Loucy (cell line): ENCODE measurements at regions not wholly inside any gene's neighbourhood (a gene's known extent, or its start where the extent isn't known, plus 50 kb on each side); places are given as distances from the start of the nearest gene placed in this dataset.

ENCODE experiments used
- H2AFZ ChIP-seq: fragments of 200-600 bp; sonication (generic); 2 replicates; pipeline ENCODE4 v1.6.0; 2016; ENCODE audit warnings: antibody characterized with exemption, mild to moderate bottlenecking, low read length, moderate library complexity
- H3F3A ChIP-seq: fragments of 200-600 bp; 2 replicates; pipeline ENCODE4 v1.6.0; 2016; ENCODE audit warnings: antibody characterized with exemption, low read depth, mild to moderate bottlenecking
- H3K27me3 ChIP-seq: fragments of 200-600 bp; sonication (generic); 2 replicates; pipeline ENCODE4 v1.6.1; 2014; ENCODE audit warnings: low read length, mild to moderate bottlenecking; ENCODE audit not compliant: insufficient read depth, poor library complexity, severe bottlenecking
- H3K36me3 ChIP-seq: fragments of 200-600 bp; sonication (generic); 2 replicates; pipeline ENCODE4 v1.6.1; 2016; ENCODE audit warnings: low read length; ENCODE audit not compliant: insufficient read depth
- H3K4me1 ChIP-seq: fragments of 200-600 bp; sonication (generic); 2 replicates; pipeline ENCODE4 v1.5.1; 2014; ENCODE audit warnings: low read length, mild to moderate bottlenecking; ENCODE audit not compliant: insufficient read depth, poor library complexity, severe bottlenecking
- H3K4me2 ChIP-seq: fragments of 200-600 bp; sonication (generic); 2 replicates; pipeline ENCODE4 v1.6.0; 2014; ENCODE audit warnings: antibody characterized with exemption, low read length, low read depth, mild to moderate bottlenecking; ENCODE audit not compliant: poor library complexity, severe bottlenecking
- H3K4me3 ChIP-seq: fragments of 200-600 bp; sonication (generic); 2 replicates; pipeline ENCODE4 v1.5.1; 2014; ENCODE audit warnings: low read length, mild to moderate bottlenecking, mixed read lengths; ENCODE audit not compliant: poor library complexity, severe bottlenecking
- H3K79me2 ChIP-seq: fragments of 200-600 bp; sonication (generic); 2 replicates; pipeline ENCODE4 v1.6.1; 2014; ENCODE audit warnings: low read length; ENCODE audit not compliant: insufficient read depth
- H3K9ac ChIP-seq: fragments of 200-600 bp; sonication (generic); 2 replicates; pipeline ENCODE4 v1.6.0; 2014; ENCODE audit warnings: mild to moderate bottlenecking, low read depth, low read length, moderate library complexity; ENCODE audit not compliant: poor library complexity, severe bottlenecking
- H3K9me2 ChIP-seq: fragments of 200-600 bp; sonication (generic); replicated peaks from 2 replicates; pipeline ENCODE4 v1.6.1; 2016; ENCODE audit warnings: low read depth, low read length, mixed read lengths
- H3K9me3 ChIP-seq: fragments of 200-600 bp; sonication (generic); 2 replicates; pipeline ENCODE4 v1.6.1; 2014; ENCODE audit warnings: mild to moderate bottlenecking, antibody characterized with exemption, low read length, low read depth; ENCODE audit not compliant: insufficient read depth
- H4K20me1 ChIP-seq: fragments of 200-600 bp; sonication (generic); 2 replicates; pipeline ENCODE4 v1.6.0; 2014; ENCODE audit warnings: antibody characterized with exemption, low read length, mild to moderate bottlenecking; ENCODE audit not compliant: insufficient read depth, poor library complexity, severe bottlenecking
- EZH2phosphoT487 ChIP-seq: fragments of 200-600 bp; IDR thresholded peaks from 2 replicates; pipeline ENCODE4 v1.6.1; 2018; ENCODE audit warnings: antibody characterized with exemption, mild to moderate bottlenecking, moderate library complexity, borderline replicate concordance
- TF ChIP-seq, protein P1 (sequence below): fragments of 200-600 bp; sonication (generic); conservative IDR thresholded peaks from 2 replicates; pipeline ENCODE4 v1.5.1; 2014; ENCODE audit warnings: mild to moderate bottlenecking, antibody characterized with exemption, low read length

DNA sequence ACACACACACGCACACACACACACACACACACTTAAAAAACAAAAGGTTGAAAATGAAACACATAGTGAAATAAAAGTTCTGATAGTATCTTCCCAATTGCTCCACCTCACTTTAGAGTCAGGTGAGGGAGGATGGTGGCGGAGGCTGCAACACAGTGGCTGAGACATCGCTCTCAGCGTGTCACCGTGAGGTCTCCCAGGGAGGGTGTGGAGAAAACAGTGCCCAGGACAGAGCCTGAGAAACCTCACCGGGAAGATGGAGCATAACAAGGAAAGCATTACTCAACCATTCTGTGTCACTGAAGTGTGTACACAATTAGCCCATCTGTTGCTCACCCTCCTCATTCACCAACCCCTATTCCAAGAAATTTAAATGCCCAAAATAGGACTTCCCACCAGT lies 111.4 kb upstream of the USP29 start:
- Histone ChIP-seq H3F3A (no peaks in the 10 kb centered on the region), H3K9me2 (no peaks in the 10 kb centered on the region), H3K4me3 (no peak overlapping the region), H3K9me3 (peaks cover 16% of the 10 kb centered on the region; the same call in 1 of the 2 replicates), H3K9ac (no peak overlapping the region), H2AFZ (no peak overlapping the region), H3K79me2 (no peaks in the 10 kb centered on the region), H3K4me2 (no peak overlapping the region), H3K27me3 (no peaks in the 10 kb centered on the region), H3K36me3 (no peaks in the 10 kb centered on the region), H3K4me1 (no peaks in the 10 kb centered on the region), H4K20me1 (no peaks in the 10 kb centered on the region)
- TF ChIP-seq, protein P1, sequence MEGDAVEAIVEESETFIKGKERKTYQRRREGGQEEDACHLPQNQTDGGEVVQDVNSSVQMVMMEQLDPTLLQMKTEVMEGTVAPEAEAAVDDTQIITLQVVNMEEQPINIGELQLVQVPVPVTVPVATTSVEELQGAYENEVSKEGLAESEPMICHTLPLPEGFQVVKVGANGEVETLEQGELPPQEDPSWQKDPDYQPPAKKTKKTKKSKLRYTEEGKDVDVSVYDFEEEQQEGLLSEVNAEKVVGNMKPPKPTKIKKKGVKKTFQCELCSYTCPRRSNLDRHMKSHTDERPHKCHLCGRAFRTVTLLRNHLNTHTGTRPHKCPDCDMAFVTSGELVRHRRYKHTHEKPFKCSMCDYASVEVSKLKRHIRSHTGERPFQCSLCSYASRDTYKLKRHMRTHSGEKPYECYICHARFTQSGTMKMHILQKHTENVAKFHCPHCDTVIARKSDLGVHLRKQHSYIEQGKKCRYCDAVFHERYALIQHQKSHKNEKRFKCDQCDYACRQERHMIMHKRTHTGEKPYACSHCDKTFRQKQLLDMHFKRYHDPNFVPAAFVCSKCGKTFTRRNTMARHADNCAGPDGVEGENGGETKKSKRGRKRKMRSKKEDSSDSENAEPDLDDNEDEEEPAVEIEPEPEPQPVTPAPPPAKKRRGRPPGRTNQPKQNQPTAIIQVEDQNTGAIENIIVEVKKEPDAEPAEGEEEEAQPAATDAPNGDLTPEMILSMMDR = no peak
- TF ChIP-seq EZH2phosphoT487 = no peak

DNA sequence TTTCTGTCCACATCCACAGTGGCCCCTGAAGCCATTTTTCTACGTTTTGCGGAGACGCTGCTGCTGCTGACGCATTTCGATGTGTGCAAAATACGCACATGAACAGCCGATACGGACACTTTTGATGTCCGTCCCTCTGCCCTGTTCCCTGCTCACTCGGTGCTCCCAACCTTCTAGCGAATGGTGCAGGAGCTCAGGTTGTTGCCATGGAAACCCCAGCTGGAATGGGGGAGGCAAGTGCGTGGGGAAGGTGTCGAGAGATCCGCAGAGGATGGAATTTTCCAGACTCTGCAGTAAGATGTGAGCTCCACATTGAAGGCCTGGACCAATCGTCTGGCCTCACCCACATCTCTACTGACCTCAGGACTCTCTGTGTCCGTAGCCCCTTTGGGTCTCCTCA lies 109.2 kb upstream of the USP29 start:
- no peaks in the 10 kb centered on the region for H4K20me1 ChIP-seq

DNA sequence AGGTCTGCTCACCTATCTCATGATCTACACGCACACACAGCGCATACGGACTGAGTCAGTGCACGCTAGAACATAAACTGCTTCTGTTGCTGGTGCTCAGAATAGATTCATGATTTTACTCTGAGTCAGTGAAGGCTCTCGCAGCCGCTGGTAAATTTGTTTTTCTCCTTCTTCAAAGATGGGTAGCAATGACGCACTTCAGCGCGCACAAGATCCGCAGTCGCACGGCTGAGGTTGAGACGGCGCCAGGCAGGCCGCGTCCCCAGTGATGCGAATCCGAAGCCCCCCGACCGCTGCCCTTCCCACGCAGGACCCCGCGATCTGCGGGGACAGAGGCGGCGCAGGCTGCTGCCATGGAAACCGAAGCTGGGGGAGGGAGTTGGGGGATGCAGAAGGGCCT lies 103.7 kb upstream of the USP29 start:
- Histone ChIP-seq H3F3A (no peaks in the 10 kb centered on the region), H2AFZ (no peak overlapping the region), H3K4me3 (no peak overlapping the region), H3K9me3 (peaks cover 17% of the 10 kb centered on the region; the same call in 1 of the 2 replicates), H4K20me1 (no peaks in the 10 kb centered on the region), H3K4me1 (no peaks in the 10 kb centered on the region), H3K4me2 (no peak overlapping the region), H3K36me3 (no peaks in the 10 kb centered on the region), H3K27me3 (no peaks in the 10 kb centered on the region), H3K79me2 (no peaks in the 10 kb centered on the region), H3K9ac (no peak overlapping the region), H3K9me2 (no peaks in the 10 kb centered on the region)
- TF ChIP-seq, protein P1 = no peak
- no peak for TF ChIP-seq EZH2phosphoT487

More for the DNA sequence above, 109.2 kb upstream of the USP29 start:
- H3K4me1 ChIP-seq = no peaks in the 10 kb centered on the region
- H3K9me2 ChIP-seq = no peaks in the 10 kb centered on the region
- H2AFZ ChIP-seq = no peak overlapping the region
- no peaks in the 10 kb centered on the region for H3F3A ChIP-seq
- H3K9ac ChIP-seq = no peak overlapping the region
- no peaks in the 10 kb centered on the region for H3K27me3 ChIP-seq
- H3K4me3 ChIP-seq = no peak overlapping the region
- no peaks in the 10 kb centered on the region for H3K36me3 ChIP-seq
- H3K79me2 ChIP-seq = no peaks in the 10 kb centered on the region
- TF ChIP-seq, protein P1 = no peak
- no peak for TF ChIP-seq EZH2phosphoT487
- peaks cover 17% of the 10 kb centered on the region; the same call in 1 of the 2 replicates for H3K9me3 ChIP-seq
- no peak overlapping the region for H3K4me2 ChIP-seq
